ENCODE measurements at regions not wholly inside any gene's neighbourhood (a gene's known extent, or its start where the extent isn't known, plus 50 kb on each side); places are given as distances from the start of the nearest gene placed in this dataset.
"Not testable (repeated sequence)": the region's sequence is repeated elsewhere in the genome, so short reads cannot be mapped to it uniquely, and the experiment has no call there.

- H3K4me3 ChIP-seq (ENCODE audit: low read depth, low read length); POLR2A ChIA-PET; CTCF ChIA-PET; DNase-seq (ENCODE audit: low read depth, low spot score): not testable (repeated sequence)
These were observed 164.2 kb downstream of the GOSR1 start for GRCh38 chr17:30641428-30641827.

GRCh38 chr17:30639391-30639790 is 162.2 kb downstream of the GOSR1 start:
- DNase-seq (ENCODE audit: low read depth, low spot score); CTCF ChIA-PET; POLR2A ChIA-PET; H3K4me3 ChIP-seq (ENCODE audit: low read depth, low read length): not testable (repeated sequence)

GRCh38 chr17:30638968-30639367 is 161.8 kb downstream of the GOSR1 start:
- H3K4me3 ChIP-seq (ENCODE audit: low read depth, low read length); DNase-seq (ENCODE audit: low read depth, low spot score); POLR2A ChIA-PET; CTCF ChIA-PET: not testable (repeated sequence)

DNA sequence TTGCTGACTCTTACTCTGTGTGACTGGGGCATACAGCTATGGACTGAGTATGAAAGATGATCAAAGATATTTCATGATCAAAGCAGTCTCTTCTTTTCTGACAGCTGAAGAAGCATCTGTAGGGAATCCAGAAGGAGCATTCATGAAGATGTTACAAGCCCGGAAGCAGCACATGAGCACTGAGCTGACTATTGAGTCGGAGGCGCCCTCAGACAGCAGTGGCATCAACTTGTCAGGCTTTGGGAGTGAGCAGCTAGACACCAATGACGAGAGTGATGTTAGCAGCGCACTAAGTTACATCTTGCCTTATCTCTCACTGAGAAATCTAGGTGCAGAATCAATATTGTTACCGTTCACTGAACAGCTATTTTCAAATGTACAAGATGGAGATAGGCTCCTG is 154.4 kb downstream of the GOSR1 start:
- H3K4me3 ChIP-seq (ENCODE audit: low read depth, low read length); POLR2A ChIA-PET; CTCF ChIA-PET; DNase-seq (ENCODE audit: low read depth, low spot score): not testable (repeated sequence)

DNA sequence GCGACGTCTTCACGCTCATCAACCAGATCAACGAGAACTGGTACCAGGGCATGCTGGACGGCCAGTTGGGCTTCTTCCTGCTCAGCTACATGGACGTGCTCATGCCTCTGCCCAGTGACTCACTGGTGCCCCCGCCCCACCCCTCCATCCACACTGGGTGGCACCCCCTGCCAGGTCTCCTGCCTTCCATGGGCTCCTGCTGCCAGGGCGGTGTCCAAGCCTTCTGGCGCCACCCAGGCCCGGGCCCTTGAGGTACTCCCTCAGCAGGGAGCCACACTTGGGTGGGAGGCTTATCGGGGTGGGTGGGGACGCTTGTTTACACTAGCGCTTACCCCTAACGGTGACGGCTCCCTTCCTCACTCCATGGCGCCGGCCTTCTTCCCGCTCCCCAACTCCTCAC is 148.2 kb downstream of the GOSR1 start:
- CTCF ChIA-PET; H3K4me3 ChIP-seq (ENCODE audit: low read depth, low read length); DNase-seq (ENCODE audit: low read depth, low spot score); POLR2A ChIA-PET: not testable (repeated sequence)

DNA sequence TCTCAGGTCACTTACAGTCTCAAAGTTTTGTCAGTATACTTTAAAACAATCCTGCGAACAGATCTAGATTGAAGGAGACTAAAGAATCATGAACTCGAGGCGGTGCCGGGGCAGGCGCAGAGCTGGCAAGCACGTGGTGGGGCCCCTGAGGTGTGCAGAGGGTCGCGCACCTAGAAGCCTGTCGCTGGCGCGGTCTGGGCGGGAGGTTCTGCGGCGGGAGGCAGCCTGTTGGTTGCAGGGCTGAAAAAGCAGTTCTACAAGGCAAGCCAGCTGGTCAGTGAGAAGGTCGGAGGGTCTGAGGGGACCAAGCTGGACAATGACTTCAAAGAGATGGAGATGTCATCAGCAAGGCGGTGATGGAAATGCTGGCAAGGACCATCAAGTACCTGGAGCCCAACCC is 147.0 kb downstream of the GOSR1 start:
- DNase-seq (ENCODE audit: low read depth, low spot score); H3K4me3 ChIP-seq (ENCODE audit: low read depth, low read length); CTCF ChIA-PET; POLR2A ChIA-PET: not testable (repeated sequence)

- DNase-seq (ENCODE audit: low read depth, low spot score); CTCF ChIA-PET; POLR2A ChIA-PET; H3K4me3 ChIP-seq (ENCODE audit: low read depth, low read length): not testable (repeated sequence)
These were observed 132.5 kb downstream of the GOSR1 start for GRCh38 chr17:30609682-30610081.

DNA sequence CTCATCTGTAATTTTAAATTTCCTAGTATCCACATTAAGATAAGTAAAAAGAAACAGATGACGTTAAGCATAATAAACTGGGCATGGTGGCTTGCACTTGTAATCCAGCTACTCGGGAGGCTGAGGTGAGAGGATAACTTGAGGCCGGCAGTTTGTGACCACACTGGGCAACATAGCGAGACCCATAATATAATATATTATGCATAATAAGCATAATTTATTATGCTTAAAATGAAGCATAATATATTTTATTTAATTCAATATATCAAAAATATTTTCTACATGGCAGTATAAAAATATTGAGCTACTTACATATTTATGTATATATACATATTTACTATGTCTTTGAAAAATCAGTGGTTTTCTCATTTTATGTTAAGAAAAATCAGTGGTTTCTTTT is 128.3 kb downstream of the GOSR1 start:
- DNase-seq (ENCODE audit: low read depth, low spot score), result no peak
- ChIA-PET CTCF (no interaction called here), POLR2A (no interaction called here)
- H3K4me3 ChIP-seq (ENCODE audit: low read depth, low read length), result no peak overlapping the region
- TF ChIP-seq, protein P1, sequence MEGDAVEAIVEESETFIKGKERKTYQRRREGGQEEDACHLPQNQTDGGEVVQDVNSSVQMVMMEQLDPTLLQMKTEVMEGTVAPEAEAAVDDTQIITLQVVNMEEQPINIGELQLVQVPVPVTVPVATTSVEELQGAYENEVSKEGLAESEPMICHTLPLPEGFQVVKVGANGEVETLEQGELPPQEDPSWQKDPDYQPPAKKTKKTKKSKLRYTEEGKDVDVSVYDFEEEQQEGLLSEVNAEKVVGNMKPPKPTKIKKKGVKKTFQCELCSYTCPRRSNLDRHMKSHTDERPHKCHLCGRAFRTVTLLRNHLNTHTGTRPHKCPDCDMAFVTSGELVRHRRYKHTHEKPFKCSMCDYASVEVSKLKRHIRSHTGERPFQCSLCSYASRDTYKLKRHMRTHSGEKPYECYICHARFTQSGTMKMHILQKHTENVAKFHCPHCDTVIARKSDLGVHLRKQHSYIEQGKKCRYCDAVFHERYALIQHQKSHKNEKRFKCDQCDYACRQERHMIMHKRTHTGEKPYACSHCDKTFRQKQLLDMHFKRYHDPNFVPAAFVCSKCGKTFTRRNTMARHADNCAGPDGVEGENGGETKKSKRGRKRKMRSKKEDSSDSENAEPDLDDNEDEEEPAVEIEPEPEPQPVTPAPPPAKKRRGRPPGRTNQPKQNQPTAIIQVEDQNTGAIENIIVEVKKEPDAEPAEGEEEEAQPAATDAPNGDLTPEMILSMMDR (IDR thresholded peaks at IDR 0.05; ENCODE audit: insufficient read depth, low read length, missing control alignments), result no peak

DNA sequence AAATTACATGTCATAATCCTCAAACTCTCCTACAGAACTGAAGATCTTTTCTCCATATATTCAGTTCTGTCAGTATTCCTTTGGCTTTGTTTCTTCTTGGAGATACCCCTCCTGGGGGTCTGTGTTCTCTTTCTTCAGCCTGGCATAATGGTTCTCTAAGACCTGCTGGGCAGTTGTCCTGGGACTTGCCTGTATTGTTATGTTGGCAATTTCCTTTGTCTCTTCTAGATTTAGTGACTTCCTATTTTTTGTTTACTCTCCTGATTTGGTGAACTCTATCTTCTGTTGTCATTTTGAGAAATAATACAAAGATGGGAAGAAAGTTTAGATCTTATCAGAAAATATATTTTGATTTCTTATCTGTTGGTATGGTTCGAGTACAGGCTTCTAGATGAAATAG is 127.8 kb downstream of the GOSR1 start:
- POLR2A ChIA-PET, result no interaction called here
- CTCF ChIA-PET, result no interaction called here
- TF ChIP-seq, protein P1 (IDR thresholded peaks at IDR 0.05; ENCODE audit: insufficient read depth, low read length, missing control alignments), result no peak
- no peak for DNase-seq (ENCODE audit: low read depth, low spot score)
- no peak overlapping the region for H3K4me3 ChIP-seq (ENCODE audit: low read depth, low read length)

- POLR2A ChIA-PET; H3K4me3 ChIP-seq (ENCODE audit: low read depth, low read length); DNase-seq (ENCODE audit: low read depth, low spot score); CTCF ChIA-PET: not testable (repeated sequence)
These were observed 125.2 kb downstream of the GOSR1 start for GRCh38 chr17:30602396-30602795.

DNA sequence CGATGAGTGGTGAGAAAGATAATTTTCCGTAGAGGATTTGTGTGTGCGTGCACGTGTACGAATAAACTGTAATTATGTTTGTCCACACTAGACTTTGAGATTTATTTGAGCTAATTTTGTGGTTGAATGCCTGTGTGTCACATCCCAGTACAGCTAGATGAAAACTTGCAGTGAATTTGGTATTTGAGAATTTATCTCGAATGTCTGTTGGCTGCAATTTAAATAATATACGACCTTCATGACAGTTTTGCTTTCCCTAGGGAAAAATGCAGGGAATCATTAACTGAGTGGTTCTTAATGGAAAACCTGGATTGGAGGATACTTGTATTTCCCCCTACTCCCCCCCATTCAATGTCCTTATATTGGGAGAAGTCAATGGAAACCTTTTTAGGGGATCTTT is 124.8 kb downstream of the GOSR1 start:
- DNase-seq (ENCODE audit: low read depth, low spot score); POLR2A ChIA-PET; CTCF ChIA-PET: not testable (repeated sequence)
- H3K4me3 ChIP-seq (ENCODE audit: low read depth, low read length), result peak overlapping the region; percentile 48

Data from AG04449 (cell line).